GM13976 (cell line): ENCODE measurements at regions not wholly inside any gene's neighbourhood (a gene's known extent, or its start where the extent isn't known, plus 50 kb on each side); places are given as distances from the start of the nearest gene placed in this dataset.

Experiments
- DNase-seq: peaks from one replicate; pipeline ENCODE4 v3.0.0; 2012; ENCODE audit warnings: low spot score
- in situ Hi-C: fragments of 300-500 bp; cut with MboI; formaldehyde crosslinking; loops from one replicate; pipeline ENCODE4 v1.12.0; 2022; ENCODE audit warnings: low sequenced_read_pairs, mixed read lengths, inconsistent platforms; ENCODE audit not compliant: unreplicated experiment
- TF ChIP-seq, protein P1 (sequence below): IDR thresholded peaks from 2 replicates; pipeline ENCODE4 v1.5.1; 2012; ENCODE audit warnings: borderline replicate concordance, mild to moderate bottlenecking; ENCODE audit not compliant: insufficient read depth; ENCODE audit errors: extremely low read depth, missing control alignments, control extremely low read depth

DNA sequence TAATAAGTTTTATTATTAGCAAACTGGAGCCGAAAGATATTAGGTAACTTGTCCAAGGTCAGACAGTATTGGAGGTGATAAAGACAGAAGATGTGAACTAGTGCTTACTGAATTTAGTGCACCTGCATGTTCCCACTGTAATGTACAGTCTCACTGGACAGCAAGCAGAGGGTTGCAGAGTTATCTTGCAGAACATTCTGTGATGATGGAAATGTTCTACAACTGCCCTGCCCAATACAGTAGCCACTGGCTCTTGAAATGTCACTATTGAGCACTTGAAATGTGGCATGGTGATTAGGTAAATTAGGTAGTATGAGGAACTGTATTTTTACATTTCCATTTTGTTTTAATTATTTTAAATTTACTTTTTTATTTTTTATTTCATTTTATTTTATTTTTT is 356.6 kb downstream of the EPHA4 start:
- no peak for DNase-seq
- TF ChIP-seq, protein P1, sequence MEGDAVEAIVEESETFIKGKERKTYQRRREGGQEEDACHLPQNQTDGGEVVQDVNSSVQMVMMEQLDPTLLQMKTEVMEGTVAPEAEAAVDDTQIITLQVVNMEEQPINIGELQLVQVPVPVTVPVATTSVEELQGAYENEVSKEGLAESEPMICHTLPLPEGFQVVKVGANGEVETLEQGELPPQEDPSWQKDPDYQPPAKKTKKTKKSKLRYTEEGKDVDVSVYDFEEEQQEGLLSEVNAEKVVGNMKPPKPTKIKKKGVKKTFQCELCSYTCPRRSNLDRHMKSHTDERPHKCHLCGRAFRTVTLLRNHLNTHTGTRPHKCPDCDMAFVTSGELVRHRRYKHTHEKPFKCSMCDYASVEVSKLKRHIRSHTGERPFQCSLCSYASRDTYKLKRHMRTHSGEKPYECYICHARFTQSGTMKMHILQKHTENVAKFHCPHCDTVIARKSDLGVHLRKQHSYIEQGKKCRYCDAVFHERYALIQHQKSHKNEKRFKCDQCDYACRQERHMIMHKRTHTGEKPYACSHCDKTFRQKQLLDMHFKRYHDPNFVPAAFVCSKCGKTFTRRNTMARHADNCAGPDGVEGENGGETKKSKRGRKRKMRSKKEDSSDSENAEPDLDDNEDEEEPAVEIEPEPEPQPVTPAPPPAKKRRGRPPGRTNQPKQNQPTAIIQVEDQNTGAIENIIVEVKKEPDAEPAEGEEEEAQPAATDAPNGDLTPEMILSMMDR, result no peak

GRCh38 chr2:221216636-221217035 is 355.5 kb downstream of the EPHA4 start:
- in situ Hi-C loops, result no loop called here
- no peak for DNase-seq
- TF ChIP-seq, protein P1, result no peak

More for the DNA sequence above, 356.6 kb downstream of the EPHA4 start:
- in situ Hi-C loops, result no loop called here

GRCh38 chr2:221225752-221226151 is 346.4 kb downstream of the EPHA4 start:
- no peak for DNase-seq
- in situ Hi-C loops, result no loop called here
- TF ChIP-seq, protein P1, result no peak

DNA sequence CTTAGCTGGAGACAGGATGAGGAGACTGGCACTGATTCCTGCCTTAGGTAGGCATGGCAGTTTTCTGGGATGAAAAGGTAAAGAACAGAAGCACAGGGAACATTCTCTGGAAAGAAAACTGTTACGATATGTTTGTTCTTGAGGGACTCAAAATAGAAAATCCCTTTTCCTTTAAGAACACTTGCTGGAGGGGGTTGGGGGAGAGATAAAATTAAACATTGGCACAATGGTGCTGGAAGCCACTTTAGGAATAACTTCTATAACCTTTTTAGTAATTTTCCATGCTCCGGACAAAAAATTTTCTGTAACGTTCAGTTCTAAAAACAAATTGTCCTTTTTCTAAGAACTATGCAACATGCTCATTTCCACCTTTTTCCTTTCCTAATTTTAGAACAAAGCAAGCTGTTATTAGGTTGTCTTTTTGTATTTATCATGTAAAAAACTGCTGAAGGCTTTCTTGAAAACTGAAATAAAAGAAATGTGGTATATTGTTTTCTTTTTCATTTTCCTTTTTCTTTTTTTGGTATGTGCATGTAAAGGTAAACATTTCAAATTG is 343.8 kb downstream of the EPHA4 start:
- in situ Hi-C loops, result no loop called here
- TF ChIP-seq, protein P1, result no peak
- DNase-seq, result no peak

GRCh38 chr2:221229099-221229498 is 343.0 kb downstream of the EPHA4 start:
- in situ Hi-C loops, result no loop called here
- TF ChIP-seq, protein P1, result no peak
- DNase-seq, result no peak

DNA sequence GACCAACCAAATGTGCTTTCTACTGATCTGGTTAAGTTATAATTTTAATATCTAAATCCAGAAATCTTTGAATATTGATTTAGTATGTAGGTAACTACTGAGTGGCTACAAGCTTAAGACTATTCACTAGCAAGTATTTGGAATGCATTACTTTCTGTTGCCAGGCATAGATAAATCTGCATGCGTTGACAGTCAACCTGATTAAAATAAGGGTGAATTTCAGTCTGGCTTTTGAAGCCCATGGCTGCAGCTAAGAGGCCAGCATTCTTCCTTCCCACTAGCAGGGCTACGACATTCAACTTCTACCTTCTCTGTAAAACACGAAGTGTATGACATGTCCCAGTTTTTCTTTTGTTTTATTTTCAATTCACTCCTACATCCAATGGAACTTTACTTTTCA is 340.6 kb downstream of the EPHA4 start:
- in situ Hi-C loops, result no loop called here
- TF ChIP-seq, protein P1, result no peak
- no peak for DNase-seq
